AG09319 (cell line): ENCODE measurements at regions not wholly inside any gene's neighbourhood (a gene's known extent, or its start where the extent isn't known, plus 50 kb on each side); places are given as distances from the start of the nearest gene placed in this dataset.

ENCODE experiments used
- DNase-seq: peaks from one replicate; pipeline ENCODE4 v3.0.0-alpha.2; 2010; ENCODE audit warnings: low read depth; ENCODE audit errors: extremely low read depth
- CTCF ChIP-seq: IDR thresholded peaks from 2 replicates; pipeline ENCODE4 v1.5.1; 2011; ENCODE audit warnings: low read depth, mild to moderate bottlenecking, inconsistent platforms, low read length, moderate library complexity

- DNase-seq, result no peak
- TF ChIP-seq CTCF, result no peak
Observed at GRCh38 chrX:131955099-131955777, 67.9 kb upstream of the STK26 start.

GRCh38 chrX:131958724-131959123 lies 64.4 kb upstream of the STK26 start:
- no peak for TF ChIP-seq CTCF
- DNase-seq, result no peak

- DNase-seq, result no peak
- no peak for TF ChIP-seq CTCF
Observed at GRCh38 chrX:131970347-131970746, 52.8 kb upstream of the STK26 start.
